GM12891 (cell line): ENCODE measurements at regions not wholly inside any gene's neighbourhood (a gene's known extent, or its start where the extent isn't known, plus 50 kb on each side); places are given as distances from the start of the nearest gene placed in this dataset.

Experiments used
- PAX5 ChIP-seq: IDR thresholded peaks from 2 replicates; pipeline ENCODE4 v1.6.1; 2011; ENCODE audit warnings: low read length, moderate library complexity, mild to moderate bottlenecking; ENCODE audit not compliant: insufficient read depth, severe bottlenecking
- POLR2A ChIP-seq: IDR thresholded peaks from 2 replicates; pipeline ENCODE4 v1.6.1; 2011; ENCODE audit warnings: low read depth, low read length, control low read depth
- POLR2AphosphoS5 ChIP-seq: IDR thresholded peaks from 2 replicates; pipeline ENCODE4 v1.6.1; 2011; ENCODE audit warnings: low read depth, low read length, control low read depth
- SPI1 ChIP-seq: IDR thresholded peaks from 2 replicates; pipeline ENCODE4 v1.6.1; 2011; ENCODE audit warnings: low read depth, low read length, control low read depth
- TAF1 ChIP-seq: IDR thresholded peaks from 2 replicates; pipeline ENCODE4 v1.6.1; 2011; ENCODE audit warnings: low read depth, low read length, control low read depth

DNA sequence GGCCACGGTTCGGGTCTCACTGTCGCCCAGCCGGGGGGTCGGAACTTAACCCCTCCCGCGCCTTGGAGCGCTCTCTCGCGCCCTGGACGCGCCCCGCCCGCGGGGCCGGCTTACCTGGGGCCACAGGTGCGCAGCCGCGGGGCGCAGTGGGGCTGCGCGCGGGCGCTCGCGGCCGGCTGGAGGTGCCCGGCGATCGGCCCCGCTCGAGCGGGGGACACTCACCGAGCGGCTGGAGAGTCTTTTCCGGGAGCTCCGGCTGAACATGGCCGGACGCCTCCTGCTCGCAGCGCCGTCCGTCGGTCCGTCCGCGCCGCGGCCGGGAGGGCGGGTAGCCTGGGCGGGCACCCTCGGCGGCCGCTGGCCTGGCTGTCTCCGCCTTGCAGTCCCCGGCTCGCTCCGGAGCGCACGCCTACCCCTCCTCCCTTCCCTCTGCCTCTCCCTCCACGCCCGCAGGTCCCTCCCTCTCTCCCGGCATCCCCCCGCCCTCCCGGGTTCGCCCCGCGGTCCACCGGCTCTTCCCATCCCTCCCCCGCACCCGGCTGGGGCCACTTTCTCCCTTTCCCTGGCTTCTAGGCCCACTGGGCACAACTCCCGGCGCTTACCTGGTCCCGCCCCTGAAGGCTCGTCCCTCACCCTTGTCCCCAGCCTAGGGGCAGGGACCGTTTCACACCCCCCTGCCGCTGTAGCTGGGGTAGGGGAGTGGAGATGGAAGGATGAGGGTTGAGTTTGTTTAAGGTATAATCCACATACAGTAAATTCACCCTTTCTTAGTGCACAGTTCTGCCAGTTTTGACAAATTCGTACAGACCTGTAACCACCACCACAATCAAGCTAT lies 220.1 kb upstream of the PRICKLE2 start:
- TF ChIP-seq POLR2AphosphoS5 (no peak), TAF1 (no peak), SPI1 (no peak), POLR2A (no peak), PAX5 (no peak)
